ENCODE measurements at regions not wholly inside any gene's neighbourhood (a gene's known extent, or its start where the extent isn't known, plus 50 kb on each side); places are given as distances from the start of the nearest gene placed in this dataset.

DNA sequence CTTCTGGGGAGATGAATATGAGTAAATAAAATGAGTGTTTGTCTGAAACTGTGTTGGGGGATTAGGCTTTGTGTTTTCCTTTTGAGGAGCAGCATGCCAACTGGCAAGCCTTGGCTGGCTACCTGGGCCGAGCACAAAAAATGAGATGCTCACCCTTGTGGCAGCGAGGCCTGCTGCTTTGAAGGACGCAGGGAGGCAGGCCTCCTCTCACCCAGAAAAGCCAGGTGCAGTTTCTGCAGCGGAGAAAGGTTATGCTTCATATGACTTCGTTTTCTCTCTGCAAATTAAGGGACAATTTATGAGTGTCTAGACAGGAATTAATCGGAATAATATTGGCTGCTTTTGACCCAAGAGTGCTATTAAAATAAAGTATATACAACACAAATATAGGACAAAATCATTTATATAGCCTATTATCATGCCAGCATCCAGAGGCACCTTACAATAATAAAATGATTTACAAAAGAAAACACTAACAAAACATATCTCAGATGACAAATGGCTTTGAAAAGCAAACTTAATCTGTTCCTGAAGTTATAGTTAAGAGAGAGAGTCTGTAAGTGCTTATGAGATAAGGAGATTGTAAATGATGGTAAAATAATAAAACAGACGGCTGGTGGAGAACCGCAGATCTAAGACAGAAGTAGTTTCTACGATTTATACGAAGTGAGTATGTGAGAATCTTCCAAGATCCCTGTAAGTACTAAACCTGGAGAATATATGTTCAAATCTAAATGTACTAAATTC is 682.8 kb upstream of the NR2F2 start:
- no peak for DNase-seq

DNA sequence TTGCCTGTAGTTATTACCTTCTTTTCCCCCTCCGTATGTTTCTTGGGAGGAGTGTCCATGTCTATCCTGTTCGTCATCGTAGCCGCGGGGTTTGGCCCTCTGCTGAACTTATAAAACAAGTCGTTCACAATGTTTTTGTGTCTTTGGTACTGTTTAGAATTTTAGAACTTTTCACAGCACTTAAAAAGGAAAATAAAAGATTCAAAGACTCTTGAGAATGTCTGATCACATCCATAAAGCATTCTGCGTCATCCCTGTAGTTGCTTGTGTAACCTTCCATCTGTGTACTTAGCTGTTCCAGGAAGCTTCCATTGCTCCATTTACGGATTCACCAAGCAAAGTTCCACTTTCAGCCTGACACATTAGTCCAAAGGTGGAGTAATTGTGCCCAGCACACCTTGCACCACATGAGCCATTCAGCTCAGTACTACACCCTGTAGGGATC is 677.1 kb upstream of the NR2F2 start:
- no peak for DNase-seq

DNA sequence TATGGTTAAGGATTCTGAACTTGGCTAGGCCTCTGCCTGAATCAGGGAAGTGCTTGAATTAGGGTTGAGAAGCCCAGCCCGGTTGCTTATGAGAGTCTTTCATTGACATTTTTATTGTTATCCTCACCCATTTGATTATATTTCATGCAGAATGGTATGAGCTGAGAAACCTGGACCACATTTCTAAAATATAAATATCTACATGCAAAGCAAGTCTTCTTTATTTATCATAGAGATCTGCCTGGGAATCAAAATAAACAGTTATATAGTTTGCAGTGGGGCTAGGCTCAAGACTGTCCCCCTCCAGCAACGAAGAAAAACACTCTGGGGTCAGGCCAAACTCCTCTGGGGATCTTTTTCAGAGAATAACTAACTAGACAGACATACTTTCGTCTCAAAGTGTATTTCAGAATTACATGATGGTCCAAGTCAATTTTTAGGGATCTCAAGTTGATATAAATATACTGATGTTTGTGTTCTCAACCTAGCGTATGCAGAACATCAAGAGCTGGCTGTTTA is 675.4 kb upstream of the NR2F2 start:
- no peak for DNase-seq

DNA sequence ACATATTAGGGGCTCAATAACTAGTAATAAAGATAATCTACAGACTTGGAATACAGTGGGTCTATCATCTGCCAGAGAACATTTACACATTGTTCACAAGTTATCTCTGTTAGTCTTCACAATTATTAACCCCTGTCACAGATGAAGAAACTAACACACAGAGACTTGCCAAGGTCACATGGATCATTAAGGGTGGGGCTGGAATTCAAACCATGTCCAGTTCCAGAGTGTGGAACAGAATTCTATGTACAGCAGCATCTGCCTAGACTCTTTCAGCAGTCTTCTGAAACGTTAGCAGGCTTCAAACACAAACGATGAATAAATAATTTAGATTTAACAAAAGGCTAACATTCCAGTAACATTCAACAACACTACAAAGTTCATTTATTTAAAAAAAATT is 673.9 kb upstream of the NR2F2 start:
- no peak for DNase-seq

DNA sequence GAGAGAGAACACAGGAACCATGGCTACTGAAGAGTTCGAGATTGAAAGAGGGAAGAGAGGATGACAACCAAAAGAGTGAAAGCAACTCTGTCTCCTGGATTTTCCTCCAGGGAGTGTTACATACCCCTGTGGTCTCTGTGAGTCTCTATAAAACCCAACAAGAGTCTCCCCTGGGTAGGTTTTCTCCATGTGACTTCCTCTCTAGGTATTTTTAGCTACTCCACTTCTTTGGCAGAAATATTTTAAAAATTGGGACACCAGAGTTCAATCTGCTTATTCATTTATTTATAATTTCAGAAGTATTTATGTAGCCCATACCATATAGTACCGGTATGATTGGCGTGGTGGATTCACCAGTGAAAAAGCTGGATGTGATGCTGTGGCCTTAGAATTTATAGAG is 671.7 kb upstream of the NR2F2 start:
- DNase-seq: no peak

DNA sequence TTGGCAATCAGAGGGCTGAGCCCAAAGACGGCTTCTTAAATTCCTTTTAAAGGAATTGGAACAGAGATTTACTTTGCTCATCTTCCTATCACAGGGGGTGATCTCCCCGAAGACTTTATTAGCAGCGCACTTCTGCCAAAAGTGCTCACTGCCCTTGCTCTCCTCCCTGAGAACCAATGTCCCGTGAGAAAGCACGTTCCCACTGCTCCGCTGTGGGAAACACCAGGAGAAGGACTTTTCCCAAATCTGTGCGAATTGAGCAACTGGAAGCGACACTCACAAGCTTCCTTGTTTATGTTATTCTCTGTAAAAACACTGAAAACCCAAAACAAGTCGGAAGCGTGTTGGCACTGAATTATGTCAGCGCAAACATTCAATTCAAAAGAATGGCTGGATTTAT is 670.8 kb upstream of the NR2F2 start:
- DNase-seq: no peak

GRCh38 chr15:95662638-95663037 is 667.9 kb upstream of the NR2F2 start:
- DNase-seq: no peak

DNA sequence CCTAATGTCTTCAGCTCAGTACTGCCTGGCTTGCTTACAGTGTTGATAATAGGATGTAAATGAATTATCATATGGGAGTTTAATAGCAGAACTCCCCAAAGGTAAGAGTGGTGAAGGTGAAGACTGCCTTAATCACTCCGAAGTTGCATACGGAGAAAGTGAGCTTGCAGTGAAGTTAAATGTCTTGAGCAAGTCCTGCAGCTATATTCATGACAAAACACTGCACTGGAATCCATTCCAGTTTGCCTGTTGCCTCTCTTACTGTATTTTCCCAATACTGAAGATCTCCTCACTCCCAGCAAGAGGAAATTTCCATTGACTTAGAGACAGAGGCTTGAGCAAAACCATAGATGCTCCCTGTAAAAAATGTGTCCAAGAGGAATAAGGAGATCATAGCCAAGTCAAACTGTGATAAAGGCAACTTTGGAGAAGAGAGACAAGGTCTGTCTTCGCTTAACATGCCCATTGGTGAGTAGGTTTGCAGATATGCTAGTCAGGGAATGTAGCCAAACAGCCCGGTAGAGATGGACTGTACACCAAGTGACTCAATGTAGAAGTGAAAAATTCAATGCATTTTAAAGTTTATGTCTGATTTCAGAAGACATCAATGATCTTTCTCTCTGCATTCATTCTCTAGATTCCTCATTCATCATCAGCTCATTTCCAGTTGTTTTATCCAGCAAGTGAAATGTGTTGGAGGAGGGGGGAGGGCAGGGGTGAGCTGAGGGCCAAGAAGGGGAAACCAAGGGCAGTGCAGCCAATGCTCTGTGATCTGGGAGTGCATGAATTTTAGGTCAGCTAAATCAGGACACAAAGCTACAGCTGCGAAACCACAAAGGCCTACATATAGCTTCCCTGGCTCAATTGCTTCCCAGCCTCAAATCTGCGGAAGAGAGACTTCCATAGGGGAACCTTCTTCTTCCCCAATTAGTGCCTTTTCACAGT is 667.1 kb upstream of the NR2F2 start:
- no peak for DNase-seq

DNA sequence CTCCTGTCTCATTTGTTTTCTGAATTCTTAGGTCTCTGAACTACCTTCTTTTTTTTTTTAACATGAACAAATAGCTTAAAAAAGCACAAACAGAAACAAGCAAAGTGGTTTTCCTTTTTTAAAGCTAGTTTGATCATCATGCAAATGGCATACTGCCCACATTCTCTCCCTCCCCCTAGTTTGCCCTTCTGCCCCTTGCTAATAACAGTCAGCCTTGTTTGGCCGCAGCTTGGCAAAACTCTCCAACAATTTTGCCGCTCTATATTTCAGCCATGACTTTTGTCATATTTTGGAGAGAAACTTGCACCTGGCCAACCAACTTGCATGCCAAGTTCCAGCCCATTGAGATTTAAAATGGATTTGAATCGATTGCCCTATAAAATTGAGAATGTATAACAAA is 666.0 kb upstream of the NR2F2 start:
- DNase-seq: no peak

- no peak for DNase-seq
These were observed 661.2 kb upstream of the NR2F2 start for GRCh38 chr15:95669146-95669922.

DNA sequence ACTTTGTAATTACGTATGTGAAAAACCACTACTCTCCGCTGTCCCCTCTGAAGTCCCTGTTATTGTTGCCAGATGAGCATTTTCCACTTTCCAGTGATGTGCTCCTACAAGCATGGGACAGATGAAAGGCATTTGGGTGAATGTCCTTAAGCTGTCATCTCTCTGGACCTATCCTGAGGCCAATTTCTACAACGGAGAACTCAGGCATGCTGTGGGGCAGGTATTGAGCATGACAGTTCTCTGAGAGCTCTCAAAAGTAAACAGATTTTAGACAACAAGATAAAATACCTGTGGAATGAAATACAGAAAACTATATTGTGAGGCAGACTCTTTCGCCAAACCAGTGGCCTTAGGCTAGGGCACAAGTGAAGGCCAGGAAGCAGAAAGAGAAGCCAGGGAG is 656.5 kb upstream of the NR2F2 start:
- no peak for DNase-seq

DNA sequence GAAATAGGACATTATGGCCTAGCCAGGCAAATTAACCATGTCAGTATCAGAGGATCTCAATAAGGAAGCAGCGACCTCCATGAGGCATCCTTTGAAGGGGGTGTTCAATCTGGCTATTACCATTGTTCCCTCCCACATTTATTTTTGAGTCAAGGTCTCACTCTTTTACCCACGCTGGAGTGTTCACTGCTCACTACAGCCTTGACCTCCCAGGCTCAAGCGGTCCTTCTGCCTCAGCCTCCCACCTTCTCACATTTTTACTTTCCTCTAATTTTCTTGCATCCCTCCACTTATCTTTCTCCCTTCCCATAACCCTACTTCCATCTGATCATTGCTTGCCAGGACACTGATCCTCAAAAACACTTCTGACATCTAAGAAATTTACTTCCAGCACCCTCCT is 654.0 kb upstream of the NR2F2 start:
- no peak for DNase-seq

DNA sequence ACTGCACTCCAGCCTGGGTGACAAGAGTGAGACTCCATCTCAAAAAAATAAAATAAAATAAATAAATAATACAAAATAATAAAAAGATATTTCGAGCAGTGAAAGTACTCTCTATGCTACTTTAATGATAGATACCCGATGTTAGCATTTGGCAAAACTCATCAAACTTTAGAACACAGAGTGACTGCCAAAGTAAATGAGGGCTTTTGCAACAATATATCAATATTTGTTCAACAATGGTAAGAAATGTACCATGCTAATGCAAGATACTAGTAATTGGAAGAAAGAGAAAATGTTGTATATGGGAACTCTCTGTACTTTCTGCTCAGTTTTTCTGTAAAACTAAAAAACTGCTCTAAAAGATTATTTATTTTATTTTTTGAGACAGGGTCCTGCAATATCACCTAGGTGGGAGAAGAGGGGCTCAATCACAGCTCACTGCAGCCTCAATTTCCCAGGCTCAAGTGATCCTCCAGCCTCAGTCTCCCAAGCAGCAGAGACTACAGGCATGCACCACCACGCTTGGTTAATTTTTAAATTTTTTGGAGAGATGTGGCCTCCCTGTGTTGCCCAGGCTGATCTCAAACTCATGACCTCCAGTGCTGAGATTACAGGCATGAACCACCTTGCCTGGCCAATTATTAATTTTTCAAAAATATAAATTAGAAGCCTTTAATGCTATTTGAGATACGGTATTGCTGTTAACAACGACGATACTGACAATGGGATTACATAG is 650.5 kb upstream of the NR2F2 start:
- no peak for DNase-seq

- DNase-seq: no peak
These were observed 649.8 kb upstream of the NR2F2 start for GRCh38 chr15:95680728-95681127.

DNA sequence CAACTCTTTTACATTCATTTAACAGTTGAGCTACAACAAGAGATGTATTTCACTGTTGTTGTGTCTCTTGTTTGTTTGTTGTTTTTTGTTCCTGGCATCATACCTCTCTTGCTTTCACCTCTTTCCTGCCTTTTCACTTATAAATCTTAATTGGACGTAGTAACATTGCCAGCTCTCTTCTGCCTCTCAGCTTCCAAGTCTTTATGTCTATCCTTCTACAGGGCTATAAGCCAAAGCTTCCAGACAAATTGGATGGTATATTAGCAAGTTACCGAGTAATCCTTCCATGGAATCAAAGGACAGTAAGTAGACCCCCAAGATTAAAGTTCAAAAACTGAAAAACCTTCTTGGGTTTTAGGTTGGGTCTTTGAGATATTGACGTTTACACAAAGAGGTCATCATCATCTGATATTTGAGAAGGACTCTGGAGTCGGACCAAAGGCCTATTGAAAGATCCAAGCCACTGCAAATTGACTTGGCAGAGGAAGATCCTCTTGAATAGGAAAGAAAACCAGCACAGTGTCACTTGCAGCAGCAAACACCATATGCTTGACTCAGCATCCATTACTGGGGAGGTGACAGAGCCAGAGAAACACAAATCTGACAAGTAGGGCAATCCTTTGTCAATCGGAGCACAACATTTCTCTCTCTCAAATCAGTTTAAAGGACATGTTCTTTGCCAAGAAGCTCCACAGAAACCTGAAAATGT is 648.5 kb upstream of the NR2F2 start:
- no peak for DNase-seq

GRCh38 chr15:95684126-95684525 is 646.4 kb upstream of the NR2F2 start:
- DNase-seq: no peak

DNA sequence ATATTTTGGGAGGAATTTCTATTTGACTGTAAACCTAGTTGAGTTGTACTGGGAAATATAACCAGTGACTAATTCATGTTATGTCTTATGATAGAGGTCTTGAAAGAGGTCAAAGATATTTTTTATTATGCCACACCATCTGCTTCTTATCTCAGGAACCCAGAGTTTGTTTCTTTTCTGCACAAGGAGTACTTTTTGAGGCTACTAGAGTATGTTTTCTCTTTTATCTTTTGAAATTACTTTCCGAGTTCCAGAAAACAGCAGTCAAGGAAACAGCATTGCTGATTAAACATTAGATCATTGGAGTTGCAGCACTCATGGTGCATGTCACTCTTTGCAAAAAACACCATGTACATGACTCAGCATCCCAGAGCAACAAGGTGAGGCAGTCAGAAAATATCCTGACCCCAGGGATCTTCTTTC is 645.8 kb upstream of the NR2F2 start:
- no peak for DNase-seq

GRCh38 chr15:95687061-95687460 is 643.4 kb upstream of the NR2F2 start:
- DNase-seq: no peak

DNA sequence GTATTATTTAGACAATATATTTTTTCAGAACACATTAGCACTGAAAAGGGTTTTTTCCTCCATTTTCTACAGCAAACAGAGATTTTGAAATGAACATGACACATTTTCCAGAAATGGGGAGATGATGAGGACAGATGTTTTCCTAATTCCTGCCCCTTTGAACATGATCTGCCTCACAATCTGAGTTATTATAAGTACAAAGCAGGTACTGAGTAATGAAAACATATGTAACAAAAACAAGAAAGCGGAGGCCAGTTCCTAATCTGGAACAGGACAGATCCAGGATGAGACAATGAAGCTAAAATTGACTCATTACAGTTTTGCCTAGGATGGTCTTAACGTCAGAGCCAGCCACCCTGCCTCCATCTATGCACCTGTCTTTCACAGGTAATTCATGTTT is 642.8 kb upstream of the NR2F2 start:
- DNase-seq: no peak

DNA sequence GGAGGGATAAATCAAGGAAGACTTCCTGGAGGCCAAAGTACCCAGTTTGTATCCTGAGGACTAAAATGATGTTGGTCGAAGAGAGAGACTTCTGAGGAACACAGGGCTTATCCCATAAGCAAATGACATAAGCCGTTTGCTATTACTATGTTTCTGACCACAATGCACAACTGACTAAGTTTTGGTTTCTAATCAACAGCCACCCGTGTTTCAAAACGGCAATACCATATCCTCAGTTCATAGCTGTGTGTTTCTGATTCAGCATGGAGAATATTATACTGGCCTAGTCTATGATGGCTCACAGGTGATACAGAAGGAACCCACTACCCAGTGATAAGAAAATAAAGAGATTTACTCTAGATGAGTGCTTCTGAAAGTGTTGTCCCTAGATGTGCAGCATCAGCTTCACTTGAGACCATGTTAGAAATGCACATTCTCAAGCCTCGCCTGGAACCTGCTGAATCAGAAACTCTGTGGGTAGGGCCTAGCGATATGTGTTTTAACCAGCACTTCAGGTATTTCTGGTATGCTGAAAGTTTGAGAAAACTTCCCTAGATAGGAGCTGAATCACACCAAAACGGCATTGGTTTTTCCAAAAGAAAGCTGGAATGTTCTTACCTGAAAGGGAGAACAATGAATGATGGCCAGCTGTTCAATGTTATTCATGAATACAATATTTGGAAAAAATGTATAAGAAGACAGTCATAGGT is 639.7 kb upstream of the NR2F2 start:
- DNase-seq: no peak

Data from right lung (tissue), 2 donors.